ENCODE measurements at regions not wholly inside any gene's neighbourhood (a gene's known extent, or its start where the extent isn't known, plus 50 kb on each side); places are given as distances from the start of the nearest gene placed in this dataset.
"Not testable (repeated sequence)": the region's sequence is repeated elsewhere in the genome, so short reads cannot be mapped to it uniquely, and the experiment has no call there.

DNA sequence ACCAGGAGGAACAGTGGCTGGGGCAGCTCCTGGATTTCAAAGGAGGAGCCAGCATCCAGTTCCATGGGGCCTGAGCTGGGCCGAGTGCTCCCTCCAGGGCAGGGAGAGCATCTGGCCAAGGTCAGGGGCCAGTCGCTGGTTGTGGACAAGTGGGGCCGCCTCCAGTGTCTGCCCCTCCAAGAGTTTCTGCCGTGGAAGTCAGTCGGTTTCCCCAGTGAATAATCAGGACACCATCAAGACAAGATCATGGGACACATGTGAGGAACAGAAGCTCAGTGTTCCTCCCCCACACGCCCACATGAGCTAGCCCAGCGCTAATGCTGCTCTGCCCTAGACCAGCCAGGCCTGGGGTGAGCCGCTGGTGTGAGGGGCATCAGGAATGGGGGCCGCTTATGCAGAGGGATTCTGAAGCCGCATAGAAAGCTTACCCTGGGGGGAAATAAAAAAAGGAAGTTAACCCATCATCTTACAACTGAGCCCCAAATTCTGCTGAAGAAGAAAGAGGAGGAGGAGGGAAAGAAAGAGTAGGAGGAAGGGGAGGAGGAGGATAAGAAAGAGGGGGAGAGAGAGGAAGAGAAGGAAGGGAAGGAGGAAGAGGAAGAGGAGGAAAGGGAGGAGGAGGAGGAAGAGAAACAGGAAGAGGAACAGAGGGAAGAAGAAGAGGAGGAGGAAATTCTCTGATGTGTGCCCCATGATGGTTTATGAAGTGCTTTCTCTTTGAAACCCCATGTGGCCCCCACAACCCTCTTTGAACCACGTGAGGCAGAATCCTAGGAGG lies 198.4 kb downstream of the MATN1 start:
- Histone ChIP-seq H3K9me3 (ENCODE audit: control insufficient read depth in 1 of 2, low read length in 2 of 2) (no peaks in the 10 kb centered on the region), H3K9ac (ENCODE audit: low read depth in 1 of 2, low read length in 2 of 2) (no peak overlapping the region), H3K36me3 (ENCODE audit: control insufficient read depth in 1 of 2, insufficient read depth in 2 of 2, low read length in 2 of 2) (no peaks in the 10 kb centered on the region), H3K27me3 (ENCODE audit: control insufficient read depth in 1 of 2, insufficient read depth in 2 of 2, low read length in 2 of 2) (peaks cover 6 to 14% of the 10 kb centered on the region in 2 donors), H3K4me3 (ENCODE audit: low read depth in 1 of 2, low read length in 2 of 2) (no peak overlapping the region), H3K4me1 (ENCODE audit: control insufficient read depth in 1 of 2, insufficient read depth in 2 of 2, low read length in 2 of 2) (no peaks in the 10 kb centered on the region), H3K27ac (ENCODE audit: low read depth, low read length) (no peak overlapping the region)

GRCh38 chr1:30524025-30524555 lies 199.3 kb downstream of the MATN1 start:
- not testable (repeated sequence) for H3K4me3 ChIP-seq (ENCODE audit: low read depth in 1 of 2, low read length in 2 of 2); H3K27ac ChIP-seq (ENCODE audit: low read depth, low read length); H3K4me1 ChIP-seq (ENCODE audit: control insufficient read depth in 1 of 2, insufficient read depth in 2 of 2, low read length in 2 of 2); H3K9me3 ChIP-seq (ENCODE audit: control insufficient read depth in 1 of 2, low read length in 2 of 2); H3K9ac ChIP-seq (ENCODE audit: low read depth in 1 of 2, low read length in 2 of 2); H3K36me3 ChIP-seq (ENCODE audit: control insufficient read depth in 1 of 2, insufficient read depth in 2 of 2, low read length in 2 of 2)
- H3K27me3 ChIP-seq (ENCODE audit: control insufficient read depth in 1 of 2, insufficient read depth in 2 of 2, low read length in 2 of 2), result peaks cover 6 to 14% of the 10 kb centered on the region in 2 donors

GRCh38 chr1:30523055-30524020 lies 200.0 kb downstream of the MATN1 start:
- H3K9me3 ChIP-seq (ENCODE audit: control insufficient read depth in 1 of 2, low read length in 2 of 2), result no peaks in the 10 kb centered on the region
- H3K27ac ChIP-seq (ENCODE audit: low read depth, low read length), result no peak overlapping the region
- no peak overlapping the region for H3K9ac ChIP-seq (ENCODE audit: low read depth in 1 of 2, low read length in 2 of 2)
- H3K4me1 ChIP-seq (ENCODE audit: control insufficient read depth in 1 of 2, insufficient read depth in 2 of 2, low read length in 2 of 2), result no peaks in the 10 kb centered on the region
- H3K36me3 ChIP-seq (ENCODE audit: control insufficient read depth in 1 of 2, insufficient read depth in 2 of 2, low read length in 2 of 2), result no peaks in the 10 kb centered on the region
- H3K27me3 ChIP-seq (ENCODE audit: control insufficient read depth in 1 of 2, insufficient read depth in 2 of 2, low read length in 2 of 2), result peaks cover 6 to 14% of the 10 kb centered on the region in 2 donors
- H3K4me3 ChIP-seq (ENCODE audit: low read depth in 1 of 2, low read length in 2 of 2), result no peak overlapping the region

DNA sequence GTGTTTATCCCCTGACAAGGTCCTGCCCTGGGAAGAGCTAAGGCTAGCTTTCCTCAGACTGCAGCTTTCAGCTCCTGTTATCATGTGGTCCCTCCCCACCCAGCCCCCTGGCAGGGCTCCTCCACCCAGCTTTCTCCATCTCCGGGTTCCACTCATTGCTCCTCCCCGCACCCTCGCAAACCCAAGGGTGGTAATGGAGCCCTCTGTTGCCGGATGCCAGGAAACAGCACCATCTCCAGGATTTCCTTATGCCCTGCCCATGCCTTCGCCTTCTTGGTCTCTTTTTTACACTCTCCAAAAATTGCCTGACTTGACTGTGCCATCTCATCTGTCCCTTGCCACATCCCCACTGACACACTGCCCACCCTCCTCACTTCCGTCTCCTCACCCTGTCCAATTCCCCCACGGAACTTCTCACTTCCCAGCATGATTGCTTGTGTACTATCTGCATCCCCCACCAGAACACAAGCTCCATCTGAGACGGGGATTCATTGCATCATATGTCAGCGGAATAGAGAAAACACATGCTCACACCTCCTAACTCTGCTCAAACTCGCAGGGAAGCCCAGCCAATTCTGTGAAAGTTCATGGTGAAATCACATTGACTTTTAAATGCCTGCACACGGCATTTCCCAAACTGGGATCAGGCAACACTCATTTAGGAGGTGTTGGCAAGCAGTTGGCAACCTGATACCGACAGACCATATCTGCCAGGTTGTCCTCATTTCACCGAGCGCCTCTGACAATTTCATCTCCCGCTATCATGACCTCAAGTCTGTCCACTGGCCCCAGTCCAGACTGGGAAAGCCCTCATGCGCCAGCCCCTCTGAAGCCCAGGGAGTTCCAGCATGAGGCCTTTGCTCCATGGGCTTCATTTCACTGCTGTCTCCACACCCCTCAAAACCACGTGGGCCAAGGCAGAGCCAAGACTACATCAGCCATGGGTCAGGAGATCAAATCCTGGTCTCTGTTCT lies 201.1 kb downstream of the MATN1 start:
- no peak overlapping the region for H3K4me3 ChIP-seq (ENCODE audit: low read depth in 1 of 2, low read length in 2 of 2)
- H3K27me3 ChIP-seq (ENCODE audit: control insufficient read depth in 1 of 2, insufficient read depth in 2 of 2, low read length in 2 of 2), result peaks cover 6 to 7% of the 10 kb centered on the region in 2 donors
- no peaks in the 10 kb centered on the region for H3K36me3 ChIP-seq (ENCODE audit: control insufficient read depth in 1 of 2, insufficient read depth in 2 of 2, low read length in 2 of 2)
- H3K9ac ChIP-seq (ENCODE audit: low read depth in 1 of 2, low read length in 2 of 2), result no peak overlapping the region
- H3K27ac ChIP-seq (ENCODE audit: low read depth, low read length), result no peak overlapping the region
- no peaks in the 10 kb centered on the region for H3K4me1 ChIP-seq (ENCODE audit: control insufficient read depth in 1 of 2, insufficient read depth in 2 of 2, low read length in 2 of 2)
- H3K9me3 ChIP-seq (ENCODE audit: control insufficient read depth in 1 of 2, low read length in 2 of 2), result no peaks in the 10 kb centered on the region

DNA sequence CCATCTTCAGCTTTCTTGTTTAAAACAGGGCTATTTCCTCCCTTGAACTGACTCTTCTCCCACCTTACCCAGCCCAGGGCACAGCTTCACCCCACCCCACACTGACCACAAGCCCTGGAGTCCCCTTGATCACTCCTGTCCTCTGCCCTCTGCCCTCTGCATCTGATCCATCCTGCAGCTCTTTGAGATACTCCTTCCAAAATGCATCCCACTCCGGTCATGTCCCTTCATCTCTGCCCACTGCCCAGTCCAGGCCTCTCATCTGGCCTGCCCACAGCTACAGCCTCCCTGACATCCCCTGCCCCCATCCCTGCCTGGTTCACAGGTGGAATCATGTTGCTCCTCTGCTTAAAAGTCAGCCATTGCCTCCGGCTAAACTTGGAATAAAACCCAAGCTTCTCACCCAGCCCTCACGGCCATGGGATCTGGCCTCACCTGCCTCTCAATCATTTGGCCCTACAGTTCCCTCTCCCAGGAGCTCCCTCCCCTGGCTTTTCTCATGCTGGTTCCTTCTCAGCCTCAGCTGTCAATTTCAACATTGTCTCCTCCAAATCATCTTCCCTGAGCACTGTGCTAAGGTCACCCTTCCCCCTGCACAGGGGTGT lies 202.0 kb downstream of the MATN1 start:
- Histone ChIP-seq H3K27me3 (ENCODE audit: control insufficient read depth in 1 of 2, insufficient read depth in 2 of 2, low read length in 2 of 2) (peaks cover 6 to 7% of the 10 kb centered on the region in 2 donors), H3K4me3 (ENCODE audit: low read depth in 1 of 2, low read length in 2 of 2) (no peak overlapping the region), H3K9me3 (ENCODE audit: control insufficient read depth in 1 of 2, low read length in 2 of 2) (no peaks in the 10 kb centered on the region), H3K27ac (ENCODE audit: low read depth, low read length) (no peak overlapping the region), H3K9ac (ENCODE audit: low read depth in 1 of 2, low read length in 2 of 2) (no peak overlapping the region), H3K36me3 (ENCODE audit: control insufficient read depth in 1 of 2, insufficient read depth in 2 of 2, low read length in 2 of 2) (no peaks in the 10 kb centered on the region), H3K4me1 (ENCODE audit: control insufficient read depth in 1 of 2, insufficient read depth in 2 of 2, low read length in 2 of 2) (no peaks in the 10 kb centered on the region)

DNA sequence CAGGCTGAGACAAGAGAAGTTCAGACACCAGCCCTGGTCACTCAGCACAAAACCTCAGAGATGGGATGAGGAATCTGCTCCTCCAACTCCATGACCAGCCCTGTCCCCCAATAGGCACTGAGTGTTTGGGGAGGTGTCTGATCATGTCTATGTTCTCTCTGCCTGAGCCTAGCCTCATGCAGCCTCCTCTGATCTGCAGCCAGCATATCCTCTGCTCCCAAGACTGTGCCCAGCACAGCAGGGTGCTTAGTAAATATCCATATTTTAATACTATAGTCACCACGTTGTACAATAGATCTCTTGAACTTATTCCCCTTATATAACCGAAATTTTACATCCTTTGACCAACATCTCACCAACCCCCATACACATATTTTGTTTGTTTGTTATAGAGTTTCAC lies 202.9 kb downstream of the MATN1 start:
- peaks cover 3 to 6% of the 10 kb centered on the region in 2 donors for H3K27me3 ChIP-seq (ENCODE audit: control insufficient read depth in 1 of 2, insufficient read depth in 2 of 2, low read length in 2 of 2)
- no peak overlapping the region for H3K27ac ChIP-seq (ENCODE audit: low read depth, low read length)

GRCh38 chr1:30519201-30519763 lies 204.1 kb downstream of the MATN1 start:
- Histone ChIP-seq H3K4me1 (ENCODE audit: control insufficient read depth in 1 of 2, insufficient read depth in 2 of 2, low read length in 2 of 2) (no peaks in the 10 kb centered on the region), H3K9me3 (ENCODE audit: control insufficient read depth in 1 of 2, low read length in 2 of 2) (no peaks in the 10 kb centered on the region), H3K4me3 (ENCODE audit: low read depth in 1 of 2, low read length in 2 of 2) (no peak overlapping the region), H3K36me3 (ENCODE audit: control insufficient read depth in 1 of 2, insufficient read depth in 2 of 2, low read length in 2 of 2) (no peaks in the 10 kb centered on the region), H3K27ac (ENCODE audit: low read depth, low read length) (no peak overlapping the region), H3K9ac (ENCODE audit: low read depth in 1 of 2, low read length in 2 of 2) (no peak overlapping the region), H3K27me3 (ENCODE audit: control insufficient read depth in 1 of 2, insufficient read depth in 2 of 2, low read length in 2 of 2) (peaks cover 3 to 6% of the 10 kb centered on the region in 2 donors)

More for the DNA sequence above, 202.9 kb downstream of the MATN1 start:
- Histone ChIP-seq H3K36me3 (ENCODE audit: control insufficient read depth in 1 of 2, insufficient read depth in 2 of 2, low read length in 2 of 2) (no peaks in the 10 kb centered on the region), H3K9me3 (ENCODE audit: control insufficient read depth in 1 of 2, low read length in 2 of 2) (no peaks in the 10 kb centered on the region), H3K4me3 (ENCODE audit: low read depth in 1 of 2, low read length in 2 of 2) (no peak overlapping the region), H3K9ac (ENCODE audit: low read depth in 1 of 2, low read length in 2 of 2) (no peak overlapping the region), H3K4me1 (ENCODE audit: control insufficient read depth in 1 of 2, insufficient read depth in 2 of 2, low read length in 2 of 2) (no peaks in the 10 kb centered on the region)

GRCh38 chr1:30518696-30519095 lies 204.7 kb downstream of the MATN1 start:
- H3K9ac ChIP-seq (ENCODE audit: low read depth in 1 of 2, low read length in 2 of 2), result no peak overlapping the region
- H3K9me3 ChIP-seq (ENCODE audit: control insufficient read depth in 1 of 2, low read length in 2 of 2), result no peaks in the 10 kb centered on the region
- H3K4me3 ChIP-seq (ENCODE audit: low read depth in 1 of 2, low read length in 2 of 2), result no peak overlapping the region
- no peak overlapping the region for H3K27ac ChIP-seq (ENCODE audit: low read depth, low read length)
- H3K36me3 ChIP-seq (ENCODE audit: control insufficient read depth in 1 of 2, insufficient read depth in 2 of 2, low read length in 2 of 2), result no peaks in the 10 kb centered on the region
- H3K27me3 ChIP-seq (ENCODE audit: control insufficient read depth in 1 of 2, insufficient read depth in 2 of 2, low read length in 2 of 2), result peaks cover 3 to 6% of the 10 kb centered on the region in 2 donors
- H3K4me1 ChIP-seq (ENCODE audit: control insufficient read depth in 1 of 2, insufficient read depth in 2 of 2, low read length in 2 of 2), result no peaks in the 10 kb centered on the region

GRCh38 chr1:30518186-30518585 lies 205.2 kb downstream of the MATN1 start:
- Histone ChIP-seq H3K36me3 (ENCODE audit: control insufficient read depth in 1 of 2, insufficient read depth in 2 of 2, low read length in 2 of 2) (no peaks in the 10 kb centered on the region), H3K27me3 (ENCODE audit: control insufficient read depth in 1 of 2, insufficient read depth in 2 of 2, low read length in 2 of 2) (peaks cover 3 to 6% of the 10 kb centered on the region in 2 donors), H3K4me1 (ENCODE audit: control insufficient read depth in 1 of 2, insufficient read depth in 2 of 2, low read length in 2 of 2) (no peaks in the 10 kb centered on the region), H3K4me3 (ENCODE audit: low read depth in 1 of 2, low read length in 2 of 2) (no peak overlapping the region), H3K9ac (ENCODE audit: low read depth in 1 of 2, low read length in 2 of 2) (no peak overlapping the region), H3K9me3 (ENCODE audit: control insufficient read depth in 1 of 2, low read length in 2 of 2) (no peaks in the 10 kb centered on the region), H3K27ac (ENCODE audit: low read depth, low read length) (no peak overlapping the region)

Data from duodenal mucosa (tissue), 2 donors.